HEK293 (cell line): ENCODE measurements at regions not wholly inside any gene's neighbourhood (a gene's known extent, or its start where the extent isn't known, plus 50 kb on each side); places are given as distances from the start of the nearest gene placed in this dataset.

Experiments
- CTCF ChIA-PET: fragments of 350-600 bp; formaldehyde crosslinking; extraction: SDS; loops from one replicate; lab custom pipeline; 2021; ENCODE audit warnings: antibody characterized with exemption; lab: Yijun Ruan, JAX
- POLR2A ChIA-PET: fragments of 300-600 bp; formaldehyde crosslinking; extraction: SDS; loops from one replicate; lab custom pipeline; 2020; ENCODE audit warnings: antibody characterized with exemption, inconsistent platforms; lab: Yijun Ruan, JAX
- H3K27ac ChIP-seq: fragments of 200-500 bp; sonication (Bioruptor generic); 2 replicates; pipeline ENCODE4 v1.5.1; 2014; ENCODE audit warnings: low read depth, low read length, control low read depth, inconsistent platforms; ENCODE audit errors: extremely low read depth
- H3K36me3 ChIP-seq, 2 experiments: fragments of 200-500 bp in 1 of 2; sonication (Bioruptor generic) in 1 of 2; 1 replicate in 1 of 2; 2 replicates in 1 of 2; pipeline ENCODE4 v1.5.1; 2014 to 2017; ENCODE audit warnings: inconsistent platforms in 2 of 2, low read length in 2 of 2; ENCODE audit not compliant: control insufficient read depth in 2 of 2, insufficient read depth in 1 of 2
- H3K4me1 ChIP-seq: fragments of 200-500 bp; sonication (Bioruptor generic); 2 replicates; pipeline ENCODE4 v1.5.1; 2014; ENCODE audit warnings: mild to moderate bottlenecking, low read length, inconsistent platforms; ENCODE audit not compliant: control insufficient read depth, insufficient read depth
- H3K4me3 ChIP-seq: 2 replicates; pipeline ENCODE4 v1.5.1; 2011; ENCODE audit warnings: low read depth, mild to moderate bottlenecking, control low read depth, low read length, moderate library complexity
- H3K9me3 ChIP-seq: fragments of 200-500 bp; sonication (Bioruptor generic); 2 replicates; pipeline ENCODE4 v1.5.1; 2014; ENCODE audit warnings: low read depth, low read length, inconsistent platforms; ENCODE audit not compliant: control insufficient read depth, insufficient read depth
- BCL6B ChIP-seq: fragments of 450-650 bp; formaldehyde crosslinking; IDR thresholded peaks from 2 replicates; pipeline ENCODE4 v1.5.1; 2017; ENCODE audit warnings: missing biosample characterization, missing genetic modification characterization
- HOXC10 ChIP-seq: sonication (generic); formaldehyde crosslinking; IDR thresholded peaks from 2 replicates; pipeline ENCODE4 v1.8.1; 2023; ENCODE audit warnings: mild to moderate bottlenecking, missing genetic modification reagents
- KLF7 ChIP-seq: fragments of 450-650 bp; formaldehyde crosslinking; IDR thresholded peaks from 2 replicates; pipeline ENCODE4 v1.5.1; 2016; ENCODE audit warnings: missing biosample characterization, missing genetic modification characterization, borderline replicate concordance
- SCRT2 ChIP-seq: fragments of 450-650 bp; formaldehyde crosslinking; IDR thresholded peaks from 2 replicates; pipeline ENCODE4 v1.5.1; 2016; ENCODE audit warnings: missing biosample characterization, missing genetic modification characterization
- SETDB1 ChIP-seq: IDR thresholded peaks from one replicate; pipeline ENCODE4 v1.6.1; 2017; ENCODE audit warnings: mild to moderate bottlenecking, low read length, moderate library complexity, mixed read lengths; ENCODE audit not compliant: insufficient read length
- SP3 ChIP-seq: fragments of 450-650 bp; formaldehyde crosslinking; IDR thresholded peaks from 2 replicates; pipeline ENCODE4 v1.5.1; 2016; ENCODE audit warnings: missing biosample characterization, missing genetic modification characterization
- YY1 ChIP-seq: fragments of 450-650 bp; formaldehyde crosslinking; IDR thresholded peaks from 2 replicates; pipeline ENCODE4 v1.5.1; 2018; ENCODE audit warnings: missing biosample characterization, missing genetic modification characterization
- ZFP37 ChIP-seq: fragments of 450-650 bp; formaldehyde crosslinking; IDR thresholded peaks from 2 replicates; pipeline ENCODE4 v1.5.1; 2016; ENCODE audit warnings: missing biosample characterization, missing genetic modification characterization
- ZNF132 ChIP-seq: fragments of 450-650 bp; formaldehyde crosslinking; IDR thresholded peaks from 2 replicates; pipeline ENCODE4 v1.5.1; 2017; ENCODE audit warnings: missing biosample characterization, missing genetic modification characterization, borderline replicate concordance
- ZNF148 ChIP-seq: fragments of 450-650 bp; formaldehyde crosslinking; IDR thresholded peaks from 2 replicates; pipeline ENCODE4 v1.5.0; 2017; ENCODE audit warnings: missing biosample characterization, missing genetic modification characterization, borderline replicate concordance
- ZNF175 ChIP-seq: fragments of 450-650 bp; formaldehyde crosslinking; IDR thresholded peaks from 2 replicates; pipeline ENCODE4 v1.5.1; 2016; ENCODE audit warnings: missing biosample characterization, missing genetic modification characterization
- ZNF214 ChIP-seq: fragments of 450-650 bp; formaldehyde crosslinking; IDR thresholded peaks from 2 replicates; pipeline ENCODE4 v1.5.1; 2017; ENCODE audit warnings: missing biosample characterization, mild to moderate bottlenecking, missing genetic modification characterization, borderline replicate concordance
- ZNF24 ChIP-seq: fragments of 450-650 bp; formaldehyde crosslinking; IDR thresholded peaks from 2 replicates; pipeline ENCODE4 v1.5.1; 2016; ENCODE audit warnings: missing biosample characterization, missing genetic modification characterization
- ZNF335 ChIP-seq: fragments of 450-650 bp; formaldehyde crosslinking; conservative IDR thresholded peaks from 2 replicates; pipeline ENCODE4 v1.5.1; 2016; ENCODE audit warnings: missing biosample characterization, missing genetic modification characterization
- ZNF341 ChIP-seq: fragments of 450-650 bp; formaldehyde crosslinking; IDR thresholded peaks from 2 replicates; pipeline ENCODE4; 2016; ENCODE audit warnings: low read depth, missing biosample characterization, missing genetic modification characterization
- ZNF394 ChIP-seq: fragments of 450-650 bp; formaldehyde crosslinking; IDR thresholded peaks from 2 replicates; pipeline ENCODE4 v1.5.1; 2016; ENCODE audit warnings: missing biosample characterization, missing genetic modification characterization, mild to moderate bottlenecking, moderate library complexity, borderline replicate concordance
- ZNF398 ChIP-seq: fragments of 450-650 bp; formaldehyde crosslinking; IDR thresholded peaks from 2 replicates; pipeline ENCODE4 v1.5.1; 2017; ENCODE audit warnings: missing biosample characterization, missing genetic modification characterization
- ZNF404 ChIP-seq: fragments of 450-650 bp; formaldehyde crosslinking; IDR thresholded peaks from 2 replicates; pipeline ENCODE4 v1.5.1; 2017; ENCODE audit warnings: missing biosample characterization, missing genetic modification characterization
- ZNF416 ChIP-seq: fragments of 450-650 bp; formaldehyde crosslinking; IDR thresholded peaks from 2 replicates; pipeline ENCODE4 v1.5.1; 2016; ENCODE audit warnings: missing biosample characterization, missing genetic modification characterization
- ZNF48 ChIP-seq: fragments of 450-650 bp; formaldehyde crosslinking; IDR thresholded peaks from 2 replicates; pipeline ENCODE4 v1.5.1; 2016; ENCODE audit warnings: missing biosample characterization, missing genetic modification characterization
- ZNF621 ChIP-seq: fragments of 450-650 bp; formaldehyde crosslinking; IDR thresholded peaks from 2 replicates; pipeline ENCODE4 v1.5.1; 2017; ENCODE audit warnings: missing biosample characterization, missing genetic modification characterization
- ZNF664 ChIP-seq: fragments of 450-650 bp; formaldehyde crosslinking; IDR thresholded peaks from 2 replicates; pipeline ENCODE4 v1.5.1; 2016; ENCODE audit warnings: missing biosample characterization, missing genetic modification characterization
- ZNF792 ChIP-seq: fragments of 450-650 bp; formaldehyde crosslinking; IDR thresholded peaks from 2 replicates; pipeline ENCODE4 v1.5.1; 2016; ENCODE audit warnings: missing biosample characterization, missing genetic modification characterization
- TF ChIP-seq, protein P1 (sequence below): fragments of 450-650 bp; formaldehyde crosslinking; IDR thresholded peaks from 2 replicates; pipeline ENCODE4 v1.5.1; 2016; ENCODE audit warnings: missing biosample characterization, missing genetic modification characterization, low read depth

GRCh38 chr2:9771481-9772017 lies 71.7 kb upstream of the TAF1B start:
- H3K4me3 ChIP-seq, result no peak overlapping the region
- TF ChIP-seq ZNF394 (tag by site-specific recombination), result no peak
- no peak for TF ChIP-seq ZNF792 (tag by site-specific recombination)
- TF ChIP-seq ZNF148, result no peak
- 0 out of 2 replicates have a peak, but pooled peaks have one; percentile 28 for TF ChIP-seq ZNF24
- TF ChIP-seq ZNF404 (tag by site-specific recombination), result no peak
- TF ChIP-seq ZNF398, result no peak
- H3K36me3 ChIP-seq, result no peaks in the 10 kb centered on the region
- H3K27ac ChIP-seq, result no peak overlapping the region
- no peaks in the 10 kb centered on the region for H3K4me1 ChIP-seq
- ChIA-PET POLR2A (no interaction called here), CTCF (interaction anchor here (0.7 to 3.0 kb wide), 8 partner anchors 12 to 663 kb away, joined by 3 to 25 read pairs (median 6); no protein-coding TSS in a partner anchor)
- H3K9me3 ChIP-seq, result no peaks in the 10 kb centered on the region

DNA sequence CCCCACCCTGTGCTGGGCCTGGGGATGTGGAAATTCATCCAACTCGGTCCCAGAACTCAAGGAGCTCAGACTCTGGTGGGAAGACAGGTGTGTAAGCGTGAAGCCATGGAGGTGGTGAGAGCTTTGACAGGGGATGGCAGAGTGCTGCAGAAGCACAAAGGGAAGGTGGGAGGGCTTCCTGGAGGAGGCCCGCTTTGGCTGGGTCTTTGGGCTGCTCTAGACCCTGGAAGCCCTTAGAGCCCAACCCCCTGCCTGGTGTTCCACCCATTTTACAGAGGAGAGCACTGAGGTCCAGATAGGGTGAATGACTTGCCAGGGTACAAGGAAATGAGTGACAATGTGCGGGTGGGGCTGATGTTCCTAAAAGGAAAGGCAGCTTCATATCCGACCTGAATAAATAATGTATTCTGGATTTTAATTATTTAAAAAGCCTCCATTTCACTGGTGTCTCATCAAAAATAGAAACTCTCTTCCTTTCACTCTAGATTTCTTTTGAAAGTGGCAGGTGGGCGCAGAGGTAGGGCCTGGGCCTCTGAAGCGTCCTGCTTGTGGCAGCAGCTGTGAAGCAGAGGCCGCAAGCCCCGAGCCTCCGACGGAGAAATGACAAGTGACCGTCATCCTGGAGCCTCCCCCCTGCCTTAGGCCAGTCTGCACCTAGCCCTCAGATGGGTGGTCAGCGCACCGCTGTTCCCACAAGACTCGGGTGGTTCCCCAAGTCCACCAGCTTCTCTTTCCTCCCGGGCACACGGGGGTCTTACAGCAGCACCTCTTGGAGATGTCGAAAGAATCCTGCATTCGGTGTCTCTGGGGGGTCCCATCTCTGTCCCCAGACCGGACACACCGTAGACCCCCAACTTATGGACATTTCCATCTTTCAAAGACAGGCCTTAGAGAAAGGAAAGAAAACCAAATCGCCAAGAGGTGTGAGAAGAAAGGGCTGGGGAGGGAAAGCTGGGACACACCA lies 71.0 kb upstream of the TAF1B start:
- H3K36me3 ChIP-seq, result no peaks in the 10 kb centered on the region
- POLR2A ChIA-PET, result no interaction called here
- TF ChIP-seq HOXC10 (CRISPR knock-in tag), result no peak
- no peak for TF ChIP-seq ZNF175
- TF ChIP-seq ZNF621 (tag by site-specific recombination), result no peak
- TF ChIP-seq ZNF48 (tag by site-specific recombination), result no peak
- no peak for TF ChIP-seq ZNF132 (tag by site-specific recombination)
- TF ChIP-seq ZNF341 (tag by site-specific recombination), result no peak
- TF ChIP-seq KLF7 (tag by site-specific recombination), result no peak
- no peak for TF ChIP-seq ZNF214
- no peak for TF ChIP-seq ZNF664
- TF ChIP-seq SP3 (tag by site-specific recombination), result no peak
- TF ChIP-seq YY1, result no peak
- TF ChIP-seq ZNF335 (tag by site-specific recombination), result no peak
- TF ChIP-seq ZFP37 (tag by site-specific recombination), result no peak
- no peak for TF ChIP-seq BCL6B (tag by site-specific recombination)
- TF ChIP-seq SETDB1, result no peak
- no peak for TF ChIP-seq SCRT2
- TF ChIP-seq, protein P1, sequence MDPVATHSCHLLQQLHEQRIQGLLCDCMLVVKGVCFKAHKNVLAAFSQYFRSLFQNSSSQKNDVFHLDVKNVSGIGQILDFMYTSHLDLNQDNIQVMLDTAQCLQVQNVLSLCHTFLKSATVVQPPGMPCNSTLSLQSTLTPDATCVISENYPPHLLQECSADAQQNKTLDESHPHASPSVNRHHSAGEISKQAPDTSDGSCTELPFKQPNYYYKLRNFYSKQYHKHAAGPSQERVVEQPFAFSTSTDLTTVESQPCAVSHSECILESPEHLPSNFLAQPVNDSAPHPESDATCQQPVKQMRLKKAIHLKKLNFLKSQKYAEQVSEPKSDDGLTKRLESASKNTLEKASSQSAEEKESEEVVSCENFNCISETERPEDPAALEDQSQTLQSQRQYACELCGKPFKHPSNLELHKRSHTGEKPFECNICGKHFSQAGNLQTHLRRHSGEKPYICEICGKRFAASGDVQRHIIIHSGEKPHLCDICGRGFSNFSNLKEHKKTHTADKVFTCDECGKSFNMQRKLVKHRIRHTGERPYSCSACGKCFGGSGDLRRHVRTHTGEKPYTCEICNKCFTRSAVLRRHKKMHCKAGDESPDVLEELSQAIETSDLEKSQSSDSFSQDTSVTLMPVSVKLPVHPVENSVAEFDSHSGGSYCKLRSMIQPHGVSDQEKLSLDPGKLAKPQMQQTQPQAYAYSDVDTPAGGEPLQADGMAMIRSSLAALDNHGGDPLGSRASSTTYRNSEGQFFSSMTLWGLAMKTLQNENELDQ (tag by site-specific recombination), result no peak
- TF ChIP-seq ZNF416 (tag by site-specific recombination), result no peak
- TF ChIP-seq, all 188 proteins: peak for 0
- Histone ChIP-seq H3K4me3 (no peak overlapping the region), H3K4me1 (no peaks in the 10 kb centered on the region), H3K27ac (no peak overlapping the region), H3K9me3 (no peaks in the 10 kb centered on the region)
- CTCF ChIA-PET, result interaction anchor here (0.5 to 1.8 kb wide), 5 partner anchors 27 to 794 kb away, joined by 3 to 7 read pairs (median 4); no protein-coding TSS in a partner anchor
